ENCODE measurements at regions not wholly inside any gene's neighbourhood (a gene's known extent, or its start where the extent isn't known, plus 50 kb on each side); places are given as distances from the start of the nearest gene placed in this dataset.

DNA sequence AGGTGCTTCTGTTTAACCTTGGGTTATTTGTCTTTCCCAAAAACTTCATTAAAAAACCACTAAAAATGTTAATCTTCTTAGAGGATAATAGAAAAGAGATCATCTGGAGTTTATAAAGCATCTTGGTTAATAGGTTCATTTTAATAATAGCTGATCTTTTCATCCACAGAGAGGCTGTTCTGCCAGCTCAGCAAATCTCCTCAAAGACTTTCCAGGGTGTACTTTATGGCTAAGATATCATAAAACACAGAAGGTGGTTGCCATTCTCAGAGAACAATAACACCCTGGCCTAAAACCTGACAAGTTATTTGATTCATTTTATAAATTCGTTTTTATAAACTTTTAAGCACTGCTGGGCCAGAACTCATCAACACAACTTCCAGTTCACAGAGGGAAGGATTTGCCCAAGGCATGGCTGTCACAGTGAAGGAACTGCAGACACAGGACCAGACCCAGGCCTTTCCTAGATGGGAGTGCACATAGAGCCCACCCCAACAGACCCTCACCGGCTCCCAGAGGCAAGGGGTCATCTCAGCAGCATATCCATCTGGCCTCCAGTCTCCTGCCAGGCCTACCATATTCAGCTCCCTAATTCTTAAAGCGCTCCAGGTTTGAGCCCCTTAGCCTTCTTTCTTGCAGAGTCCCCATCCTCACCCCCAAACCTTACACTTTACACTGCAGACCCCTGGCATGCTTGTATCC, 203.4 kb upstream of the RAB6C start:
- DNase-seq: no peak

DNA sequence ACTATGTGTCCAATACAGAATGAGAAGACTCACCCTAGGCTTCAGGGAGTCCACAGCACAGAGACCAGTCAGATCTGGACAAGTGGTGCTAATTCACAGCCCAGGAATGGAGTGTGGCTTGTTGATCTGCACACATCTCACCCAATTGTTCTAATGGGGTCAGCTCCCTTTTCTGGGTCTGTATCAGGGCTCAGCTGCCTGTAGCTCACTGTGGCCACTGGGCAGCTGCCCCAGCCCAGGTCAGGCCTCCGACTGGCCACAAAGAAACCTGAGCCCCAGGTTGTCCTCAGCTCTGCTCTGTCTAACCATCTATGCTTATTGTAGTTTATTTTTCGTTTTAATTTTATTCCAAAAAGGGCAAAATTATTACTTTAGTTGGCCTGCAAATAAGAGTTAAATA, 202.3 kb upstream of the RAB6C start:
- DNase-seq: no peak

DNA sequence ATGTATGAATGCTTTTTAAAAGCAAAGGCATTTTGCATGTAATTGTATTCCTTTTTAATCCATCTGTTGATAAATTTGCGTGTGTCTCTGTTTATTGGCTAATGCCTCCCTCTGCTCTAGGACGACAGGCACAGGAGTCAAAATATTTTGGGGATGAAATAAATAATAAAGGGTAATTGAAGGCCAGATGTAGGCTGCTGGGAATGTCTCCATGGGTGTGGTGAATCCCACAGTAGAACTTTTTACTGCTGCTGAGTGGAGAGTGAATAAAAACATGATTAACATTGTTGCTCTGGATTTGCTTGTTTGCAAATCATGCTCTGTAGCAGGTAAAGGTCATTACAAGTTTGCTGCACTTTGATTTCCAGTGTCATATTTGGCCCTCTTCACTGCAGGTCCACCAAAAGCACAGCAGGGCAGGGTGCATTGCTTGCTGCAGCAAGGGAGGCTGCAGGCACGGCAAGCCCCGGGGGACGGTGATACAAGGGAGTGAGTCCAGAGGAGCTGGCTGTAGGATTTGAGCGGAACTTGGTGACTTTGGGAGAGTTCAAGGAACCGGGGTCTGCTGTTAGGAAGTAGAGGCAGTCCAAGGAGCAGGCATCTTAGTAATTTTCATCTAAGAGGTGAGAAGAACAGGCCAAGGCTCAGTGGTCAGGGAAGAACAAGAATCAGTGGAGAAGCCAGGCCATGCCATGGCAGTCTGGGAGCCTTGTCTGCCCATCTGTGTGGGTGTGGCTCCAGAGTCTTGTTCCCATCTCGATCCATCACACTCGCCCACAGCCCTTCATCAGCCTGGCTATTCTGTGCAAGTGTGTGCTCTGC, 201.5 kb upstream of the RAB6C start:
- no peak for DNase-seq

DNA sequence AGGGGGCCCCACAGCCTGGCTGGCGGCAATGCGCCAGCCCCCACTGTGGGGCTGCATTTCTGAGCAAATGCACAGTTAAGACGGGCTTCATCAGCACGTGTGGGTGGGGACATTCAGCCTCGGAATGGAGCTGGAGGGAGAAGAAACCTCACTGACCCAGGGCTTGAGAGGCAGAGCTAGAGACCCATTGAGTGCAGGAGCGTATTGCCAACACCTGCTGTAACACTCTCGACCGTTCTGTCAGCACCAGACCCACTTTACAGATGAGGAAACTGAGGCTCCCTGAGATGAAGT, 200.9 kb upstream of the RAB6C start:
- DNase-seq: no peak

DNA sequence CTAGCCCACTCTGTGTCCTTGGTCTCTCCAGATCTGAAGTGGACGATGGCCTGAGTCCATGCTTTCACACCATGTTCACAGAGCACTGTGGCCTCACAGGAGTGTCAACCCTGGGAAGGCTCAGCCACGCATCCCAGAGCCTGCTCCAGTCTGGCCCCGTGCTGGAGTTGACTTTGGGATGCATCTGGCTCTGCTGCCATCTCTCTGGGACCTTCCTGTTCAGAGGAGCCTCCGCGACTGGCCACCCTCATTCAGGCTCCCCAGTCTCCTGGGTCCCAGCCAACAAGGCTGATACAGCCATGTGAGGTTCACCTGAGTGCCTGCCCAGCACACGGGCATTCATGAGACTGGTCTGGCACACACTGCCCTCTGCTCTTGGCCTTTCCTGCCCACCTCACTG, 199.7 kb upstream of the RAB6C start:
- no peak for DNase-seq

DNA sequence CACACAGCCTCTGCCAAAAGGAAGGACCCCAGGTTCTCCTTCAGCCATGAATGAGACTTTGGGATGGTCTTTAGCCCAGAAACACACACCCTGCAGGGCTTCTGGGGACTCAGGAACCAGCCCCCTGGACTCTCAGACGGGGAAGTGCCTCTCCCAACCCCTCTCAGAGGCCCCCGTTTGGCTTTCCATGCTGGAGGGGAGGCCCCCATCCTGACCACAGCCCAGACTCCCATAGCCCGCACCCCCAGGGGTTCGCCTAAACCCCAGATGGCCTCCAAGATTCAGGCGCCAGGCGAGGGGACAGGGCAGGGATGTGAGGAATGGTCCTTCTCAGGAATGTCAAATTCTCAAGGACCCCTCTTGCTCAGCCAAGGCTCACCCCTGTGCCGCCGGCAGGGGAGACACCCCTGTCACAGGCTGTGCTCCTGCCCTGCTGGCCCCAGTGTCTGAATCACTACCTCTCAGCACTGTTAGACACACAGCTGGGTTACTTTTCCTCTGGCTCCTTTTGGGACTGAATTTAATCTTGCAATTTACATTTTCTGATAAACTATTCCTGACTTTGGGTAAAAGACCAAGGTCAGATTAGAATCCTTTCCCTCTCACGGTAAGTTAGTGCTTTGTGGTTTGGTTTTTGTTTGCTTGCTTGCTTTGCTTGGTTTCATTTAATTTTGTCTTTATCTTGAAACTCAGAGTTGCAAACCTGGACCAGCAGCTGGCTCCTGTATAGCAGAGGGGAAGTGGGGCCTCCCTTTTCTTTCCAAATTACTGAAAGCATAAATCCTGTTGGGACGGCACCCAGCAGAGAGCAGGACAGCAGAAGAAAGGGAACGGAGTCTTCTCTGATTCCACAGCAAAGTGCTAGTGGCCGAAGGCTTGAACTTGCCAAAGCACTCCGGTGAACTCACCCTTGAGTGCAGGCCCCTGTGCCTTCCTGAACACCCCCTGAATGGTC, 198.9 kb upstream of the RAB6C start:
- DNase-seq: no peak

DNA sequence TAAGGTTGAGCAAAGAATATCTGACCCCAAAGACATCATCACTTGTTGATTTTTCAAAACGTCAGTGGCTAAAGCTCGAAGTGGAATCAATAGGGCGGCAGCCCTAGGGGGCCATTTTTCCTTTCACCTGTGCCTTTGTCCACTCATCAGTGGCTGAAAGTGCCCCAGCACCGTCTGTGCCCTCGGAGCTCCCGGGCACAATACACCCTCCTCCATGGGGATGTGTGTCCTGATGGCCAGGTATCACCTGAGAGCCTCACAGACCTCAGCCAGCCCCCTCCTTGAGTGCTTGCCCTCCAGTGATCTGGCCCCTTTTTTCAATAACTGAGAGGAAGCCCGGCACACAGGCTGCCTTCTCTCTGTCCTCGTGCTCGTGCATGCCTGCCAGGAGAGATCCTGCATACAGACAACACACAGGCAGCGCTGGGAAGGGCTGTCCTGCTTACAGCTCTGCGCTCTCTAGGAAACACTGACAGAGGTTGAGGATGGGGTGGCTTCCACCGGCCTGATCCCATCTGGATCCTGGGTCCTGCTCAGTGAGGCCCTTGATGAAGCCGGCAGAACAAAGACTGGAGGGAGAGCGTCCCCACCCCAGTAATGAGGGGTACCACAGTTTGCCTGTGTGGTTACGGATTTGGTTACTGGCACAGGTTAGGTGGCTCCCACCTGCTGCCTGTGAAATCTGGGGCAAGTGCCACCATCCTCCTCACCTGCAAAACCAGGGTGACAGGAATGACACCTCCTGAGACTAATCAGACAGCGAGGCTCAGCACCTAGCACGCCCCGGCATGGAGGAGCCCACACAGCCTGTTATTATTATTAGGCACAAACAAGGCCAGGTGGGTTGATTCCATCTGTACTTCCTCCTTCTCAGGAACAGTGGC, 197.5 kb upstream of the RAB6C start:
- no peak for DNase-seq

DNA sequence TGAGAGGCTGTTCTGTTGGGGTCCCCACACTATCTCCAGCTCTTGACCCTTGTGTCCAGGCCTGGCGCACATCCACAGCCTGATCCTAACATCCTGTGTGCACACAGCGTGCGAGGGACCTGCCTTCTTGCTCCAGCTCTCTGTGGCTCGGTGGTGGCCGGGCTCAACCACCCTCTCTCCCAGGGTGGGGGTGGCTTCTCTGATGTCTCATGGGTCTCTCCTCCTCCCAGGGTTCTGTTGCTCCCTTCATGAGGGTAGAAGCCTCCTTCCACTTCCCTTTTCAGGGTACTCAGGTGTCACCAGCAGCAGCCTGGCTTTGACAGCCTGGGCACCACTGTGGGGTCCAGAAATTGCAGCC, 196.9 kb upstream of the RAB6C start:
- DNase-seq: no peak

DNA sequence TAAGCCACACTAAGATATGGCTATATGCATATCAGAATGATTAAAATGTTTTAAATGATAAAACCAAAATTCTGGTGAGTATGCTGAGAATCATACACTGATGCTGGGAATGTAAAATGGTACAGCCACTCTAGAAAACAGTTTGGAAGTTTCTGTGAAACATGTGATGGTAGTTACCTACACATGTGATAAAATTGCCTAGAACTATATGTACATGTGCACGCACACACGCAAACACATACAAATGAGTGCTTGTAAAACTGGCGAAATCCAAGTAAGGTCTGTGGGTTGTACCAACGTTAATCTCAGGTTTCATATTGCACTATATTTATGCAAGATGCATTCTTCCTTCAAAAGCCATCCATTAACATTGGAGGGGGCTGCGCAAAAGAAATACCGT, 195.0 kb upstream of the RAB6C start:
- DNase-seq: no peak

DNA sequence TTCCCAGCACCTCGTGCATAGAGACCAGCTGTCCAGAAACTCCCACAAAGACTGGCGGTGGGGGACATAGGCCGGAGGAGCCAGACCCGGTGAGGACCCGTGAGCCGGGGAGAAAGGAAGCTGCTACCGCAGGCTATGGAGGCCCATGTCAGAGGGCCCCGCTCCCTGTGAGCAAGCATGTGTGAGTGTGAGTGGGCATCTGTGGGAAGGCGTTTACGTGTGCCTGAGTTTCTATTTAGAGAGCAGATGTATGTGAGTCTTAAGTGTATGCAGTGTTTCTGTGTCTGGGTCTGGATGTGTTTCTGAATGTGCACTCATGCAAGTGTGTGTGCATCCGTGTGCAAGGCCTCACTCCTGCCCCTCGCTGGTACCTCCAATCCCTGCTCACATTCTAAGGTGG, 187.8 kb upstream of the RAB6C start:
- no peak for DNase-seq

DNA sequence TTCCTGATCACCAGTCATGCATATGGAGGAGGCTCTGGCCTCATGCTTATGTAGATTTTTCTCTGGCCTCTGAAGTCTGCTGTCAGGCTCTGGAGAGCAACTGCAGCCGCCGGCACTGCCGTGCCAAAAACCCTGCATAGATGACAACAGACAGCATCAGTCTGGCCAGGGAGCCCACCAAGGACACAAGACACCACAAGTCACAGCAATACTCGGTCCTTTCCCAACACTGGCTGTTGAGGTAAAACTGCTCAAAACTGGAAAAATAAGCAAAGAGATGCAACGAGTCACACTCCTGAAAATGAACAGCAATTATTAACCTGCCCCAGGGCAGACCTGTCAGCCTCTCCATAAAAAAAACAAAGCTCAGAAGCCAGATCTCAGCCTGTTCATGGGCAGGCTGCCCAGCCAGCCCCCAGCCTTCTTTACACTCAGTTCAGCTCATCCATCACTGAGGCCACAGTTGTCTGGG, 186.0 kb upstream of the RAB6C start:
- DNase-seq: no peak

DNA sequence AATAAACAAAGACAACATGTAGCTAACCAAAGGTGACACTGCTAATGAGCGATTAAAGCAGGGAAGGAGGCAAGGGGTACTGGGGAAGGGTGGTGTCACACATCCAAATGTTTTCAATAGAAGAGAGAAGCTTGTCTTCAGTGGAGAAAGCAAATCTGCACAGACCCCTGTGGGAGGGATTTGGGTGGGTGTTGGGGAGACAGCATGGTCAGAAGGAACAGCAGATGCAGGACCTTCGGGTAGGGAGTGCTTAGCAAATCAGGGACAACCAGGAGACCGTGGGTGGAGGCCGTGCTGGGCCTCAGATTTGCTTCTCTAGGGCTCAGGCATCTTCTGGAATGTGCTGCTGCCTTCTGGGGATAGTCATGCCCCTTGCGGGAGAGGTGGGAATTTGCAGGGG, 185.3 kb upstream of the RAB6C start:
- no peak for DNase-seq

DNA sequence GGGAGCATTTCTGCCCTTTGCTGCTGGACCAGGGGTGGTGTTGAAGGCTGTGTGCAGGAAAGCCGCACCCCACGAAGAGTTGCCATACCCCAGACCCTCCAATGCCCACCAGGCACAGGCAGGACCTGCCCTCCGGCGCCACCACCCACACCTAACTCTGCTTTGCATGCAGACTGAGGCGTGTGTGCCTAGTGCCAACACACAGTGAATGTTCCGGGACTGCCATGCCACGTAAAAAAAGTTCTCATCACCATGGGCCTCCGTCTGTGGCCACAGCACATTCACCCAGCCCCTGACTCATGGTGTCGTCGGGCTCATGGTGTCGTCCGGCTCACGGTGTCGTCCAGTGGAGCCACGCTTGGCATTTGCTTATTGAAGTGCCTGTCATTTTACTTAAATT, 184.9 kb upstream of the RAB6C start:
- DNase-seq: no peak

DNA sequence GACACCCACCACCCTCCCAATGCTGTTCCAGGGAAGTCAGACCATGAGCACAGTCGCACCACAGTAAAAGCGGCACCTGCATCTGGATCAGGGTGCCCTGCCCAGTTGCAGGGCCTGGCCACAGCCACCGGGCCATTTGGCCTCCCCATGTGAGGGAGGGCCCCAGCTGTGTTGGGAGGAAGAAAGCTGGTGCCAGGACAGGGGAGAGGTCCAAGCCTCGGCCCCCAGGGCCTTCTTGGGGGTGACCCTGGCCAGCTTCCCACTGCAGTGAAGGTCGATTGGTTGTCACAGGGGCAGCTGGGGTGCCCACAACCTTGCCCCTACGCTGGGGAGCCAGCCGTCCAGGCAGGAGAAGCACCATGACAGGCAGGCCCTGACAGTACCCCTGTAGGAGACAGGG, 183.2 kb upstream of the RAB6C start:
- no peak for DNase-seq

DNA sequence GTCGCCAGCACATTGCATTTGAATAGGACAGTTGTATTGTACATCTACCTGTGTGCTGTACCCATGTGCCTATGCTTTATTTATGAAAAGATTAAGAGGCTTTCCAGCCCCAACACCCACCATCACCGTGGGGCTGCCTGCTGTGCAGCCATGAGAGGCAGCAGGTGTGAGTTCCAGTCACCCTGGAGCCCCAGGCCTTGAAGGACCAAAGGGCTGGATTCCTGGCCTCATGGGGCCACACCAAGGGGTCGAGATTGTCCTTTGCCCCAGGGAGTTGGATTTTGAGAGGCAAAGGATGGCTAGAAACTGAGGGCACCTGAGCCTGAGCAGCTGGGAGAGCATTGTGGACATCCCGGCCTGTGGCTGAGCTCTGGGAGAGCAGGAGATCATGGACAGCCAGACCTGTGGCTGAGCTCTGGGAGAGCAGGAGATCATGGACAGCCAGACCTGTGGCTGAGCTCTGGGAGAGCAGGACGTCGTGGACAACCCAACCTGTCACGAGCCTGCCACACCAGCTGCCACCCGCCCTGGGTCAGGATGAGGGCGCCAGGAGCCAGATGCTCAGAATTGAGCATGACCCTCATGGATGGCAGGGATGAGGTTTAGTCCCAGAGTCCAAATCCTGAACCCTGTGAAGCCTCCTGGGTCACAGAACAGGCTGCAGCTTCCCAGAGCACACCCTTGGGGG, 182.5 kb upstream of the RAB6C start:
- DNase-seq: no peak

DNA sequence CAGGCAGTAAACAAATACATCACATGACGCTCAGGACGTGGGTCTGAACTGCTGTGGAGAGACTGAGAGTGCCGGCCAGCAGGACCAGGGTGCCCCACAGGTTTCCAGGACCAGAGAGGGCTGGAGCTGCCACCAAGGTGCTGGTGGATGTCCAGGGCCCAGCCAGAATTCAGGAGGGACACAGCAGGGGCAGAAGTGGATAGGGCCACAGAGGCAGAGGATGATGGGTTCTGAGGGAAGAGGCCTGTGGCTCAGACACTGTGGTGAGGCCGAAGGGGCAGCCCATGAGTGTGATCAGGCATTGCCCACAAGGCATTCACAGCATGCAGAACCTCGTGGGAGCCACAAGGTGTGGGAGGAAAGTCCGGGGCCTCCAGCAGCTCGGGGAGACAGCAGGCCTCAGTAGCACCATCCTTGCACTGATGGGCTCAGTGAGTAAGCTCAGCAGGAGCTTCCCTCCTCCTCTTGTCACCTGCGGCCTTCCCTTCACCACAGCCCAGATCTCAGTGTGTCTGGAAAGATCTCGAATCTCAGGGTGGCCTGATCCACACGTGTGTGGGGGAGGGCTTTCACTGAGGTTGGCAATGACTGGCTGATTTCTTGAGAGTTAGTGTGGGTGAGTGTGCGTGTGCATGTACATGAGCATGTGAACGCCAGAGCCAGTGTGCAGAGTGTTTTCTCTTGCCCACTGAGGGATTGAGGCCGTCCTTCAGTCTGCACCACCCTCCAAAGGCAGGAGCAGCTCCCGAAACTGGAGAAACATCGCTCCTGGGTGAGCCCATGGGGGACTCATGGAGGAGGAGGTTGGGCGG, 181.8 kb upstream of the RAB6C start:
- no peak for DNase-seq

DNA sequence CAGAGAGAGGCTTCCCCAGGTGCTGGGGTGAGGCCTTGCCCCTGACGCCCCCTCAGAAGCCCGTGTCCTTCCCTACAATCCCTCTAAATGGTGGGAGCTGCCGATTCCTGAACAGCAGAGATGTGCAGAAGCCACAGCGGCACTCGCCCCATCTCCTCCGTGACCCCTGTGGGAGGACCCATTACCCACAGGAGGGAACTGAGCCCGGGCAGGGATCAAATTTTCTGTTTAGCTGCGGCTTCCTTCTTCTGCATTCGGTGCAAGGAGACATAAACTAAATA, 181.2 kb upstream of the RAB6C start:
- DNase-seq: no peak

DNA sequence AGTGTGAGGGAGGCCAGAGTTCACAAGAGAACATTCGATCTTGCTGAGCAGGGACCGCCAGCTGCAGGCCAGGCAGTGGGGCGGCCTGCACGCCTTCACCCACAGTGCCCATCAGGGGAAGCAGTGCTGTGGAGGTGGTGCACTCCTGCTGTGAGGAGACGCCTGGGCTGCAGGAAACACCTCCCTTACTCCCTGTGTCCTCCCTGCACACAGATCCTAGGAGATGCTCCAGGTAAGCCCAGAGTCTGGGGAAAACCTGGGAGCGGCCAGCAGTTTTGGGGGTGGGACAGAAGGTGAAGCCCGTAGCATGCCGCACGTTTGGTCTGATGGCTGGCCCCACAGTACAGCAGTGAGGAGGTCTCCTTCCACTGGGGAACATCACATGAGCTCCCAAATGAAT, 180.8 kb upstream of the RAB6C start:
- DNase-seq: no peak

DNA sequence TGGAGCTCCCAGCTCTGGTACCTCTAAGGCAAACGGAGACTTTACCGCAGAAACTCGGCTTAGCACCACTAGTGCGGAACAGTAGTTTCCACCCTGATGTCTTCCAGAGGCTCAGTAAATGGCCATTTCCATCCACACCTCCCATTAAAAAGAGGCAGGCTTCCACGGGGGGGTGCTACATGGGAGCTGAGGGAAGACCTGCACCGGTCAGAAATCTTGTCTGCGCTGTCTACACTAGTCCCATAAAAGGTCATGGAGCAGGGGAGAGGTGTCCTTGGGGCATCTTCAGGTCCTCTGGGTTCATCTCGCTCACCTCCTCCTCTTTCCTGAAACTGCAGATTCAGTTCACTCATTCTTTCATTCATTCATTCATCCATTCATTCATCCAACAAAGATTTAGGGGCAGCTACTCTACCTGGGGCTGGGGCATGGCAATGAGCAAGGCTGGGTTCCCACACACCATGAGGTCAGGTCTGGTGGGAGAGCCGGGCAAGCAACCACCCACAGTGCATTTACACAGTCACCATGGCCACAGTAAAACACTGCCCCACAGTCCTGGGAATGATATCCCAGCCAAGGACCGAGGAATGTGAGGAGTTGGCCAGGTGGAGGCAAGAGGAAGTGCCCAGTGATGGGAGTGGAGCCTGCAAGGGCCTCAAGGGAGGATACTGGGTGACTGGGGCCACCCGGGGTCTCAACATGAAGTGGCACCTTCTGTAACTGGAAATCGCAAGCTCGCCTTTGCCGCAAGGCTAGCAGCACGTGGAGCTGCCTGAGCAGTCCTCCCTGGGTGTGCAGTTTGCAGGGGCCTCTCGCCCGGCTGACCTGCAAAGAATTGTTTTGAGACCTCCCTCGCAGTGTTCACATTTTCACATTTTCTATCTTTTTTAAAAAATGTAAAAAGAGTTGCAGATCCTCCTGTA, 180.2 kb upstream of the RAB6C start:
- DNase-seq: no peak

DNA sequence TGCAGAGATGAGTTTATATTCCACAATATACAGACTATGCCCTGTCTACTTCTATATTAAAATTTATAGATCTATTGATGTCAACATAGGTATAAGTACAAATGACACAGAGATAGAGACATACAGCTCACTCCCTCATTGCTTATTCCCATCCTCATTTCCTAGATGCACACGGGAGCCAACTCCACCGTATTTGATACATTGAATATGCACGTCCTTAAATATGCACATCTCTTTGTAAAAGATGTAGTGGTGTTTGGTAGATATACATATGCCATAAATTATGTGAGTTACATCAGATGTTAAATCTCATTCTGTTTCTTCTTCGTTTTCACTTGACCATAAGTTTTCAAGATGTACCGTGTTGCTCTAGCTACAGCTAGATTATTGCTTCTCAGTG, 179.2 kb upstream of the RAB6C start:
- DNase-seq: no peak

Measured in bone marrow (tissue), 2 donors.